GM18507 (cell line): ENCODE measurements at regions not wholly inside any gene's neighbourhood (a gene's known extent, or its start where the extent isn't known, plus 50 kb on each side); places are given as distances from the start of the nearest gene placed in this dataset.
"Not testable (repeated sequence)": the region's sequence is repeated elsewhere in the genome, so short reads cannot be mapped to it uniquely, and the experiment has no call there.

Source experiments
- DNase-seq: peaks from one replicate; pipeline ENCODE4 v3.0.0; 2011; ENCODE audit warnings: low read depth; ENCODE audit not compliant: insufficient read length; ENCODE audit errors: extremely low spot score
- FAIRE-seq: peaks from 2 replicates; lab custom pipeline; 2011; peaks lifted over from hg19 to GRCh38; lab: Jason Lieb, UNC

- DNase-seq: no peak
- no peak for FAIRE-seq
These were observed 86.7 kb downstream of the KATNIP start for GRCh38 chr16:27636453-27637240.

- no peak for DNase-seq
- FAIRE-seq: no peak
These were observed 89.1 kb downstream of the KATNIP start for GRCh38 chr16:27638833-27639560.

GRCh38 chr16:27639561-27640276, 89.8 kb downstream of the KATNIP start:
- DNase-seq: peak; percentile 18
- FAIRE-seq: peak; percentile 73

GRCh38 chr16:27640277-27640600, 90.3 kb downstream of the KATNIP start:
- DNase-seq (no peak), FAIRE-seq (no peak)

- DNase-seq: no peak
- no peak for FAIRE-seq
These were observed 91.3 kb downstream of the KATNIP start for GRCh38 chr16:27641260-27641659.

GRCh38 chr16:27641734-27642415, 91.9 kb downstream of the KATNIP start:
- FAIRE-seq: not testable (repeated sequence)

GRCh38 chr16:27642756-27643155, 92.8 kb downstream of the KATNIP start:
- DNase-seq: no peak
- FAIRE-seq: no peak

More at GRCh38 chr16:27641734-27642415, 91.9 kb downstream of the KATNIP start:
- not testable (repeated sequence) for DNase-seq

GRCh38 chr16:27644165-27644564, 94.2 kb downstream of the KATNIP start:
- no peak for FAIRE-seq

GRCh38 chr16:27645396-27645795, 95.5 kb downstream of the KATNIP start:
- FAIRE-seq: no peak
- DNase-seq: no peak

More at GRCh38 chr16:27644165-27644564, 94.2 kb downstream of the KATNIP start:
- no peak for DNase-seq

- DNase-seq (no peak), FAIRE-seq (no peak)
These were observed 96.9 kb downstream of the KATNIP start for GRCh38 chr16:27646806-27647205.

GRCh38 chr16:27649021-27649420, 99.1 kb downstream of the KATNIP start:
- FAIRE-seq (no peak), DNase-seq (no peak)

- no peak for FAIRE-seq
- no peak for DNase-seq
These were observed 100.2 kb downstream of the KATNIP start for GRCh38 chr16:27650073-27650701.

- FAIRE-seq: no peak
- no peak for DNase-seq
These were observed 101.4 kb downstream of the KATNIP start for GRCh38 chr16:27651301-27651700.

- FAIRE-seq (no peak), DNase-seq (no peak)
These were observed 107.9 kb downstream of the KATNIP start for GRCh38 chr16:27657811-27658210.

GRCh38 chr16:27660507-27660906, 110.6 kb downstream of the KATNIP start:
- FAIRE-seq (no peak), DNase-seq (no peak)

GRCh38 chr16:27663235-27663634, 113.3 kb downstream of the KATNIP start:
- DNase-seq, FAIRE-seq: not testable (repeated sequence)

- DNase-seq: no peak
- FAIRE-seq: no peak
These were observed 115.9 kb downstream of the KATNIP start for GRCh38 chr16:27665881-27666280.

GRCh38 chr16:27670071-27670810, 120.3 kb downstream of the KATNIP start:
- no peak for DNase-seq
- no peak for FAIRE-seq

GRCh38 chr16:27671410-27671809, 121.5 kb downstream of the KATNIP start:
- DNase-seq: no peak
- no peak for FAIRE-seq
